ENCODE measurements at regions not wholly inside any gene's neighbourhood (a gene's known extent, or its start where the extent isn't known, plus 50 kb on each side); places are given as distances from the start of the nearest gene placed in this dataset.
A peak's percentile ranks its signal among the peaks of the same experiment; 100 is the strongest.
"Not testable (repeated sequence)": the region's sequence is repeated elsewhere in the genome, so short reads cannot be mapped to it uniquely, and the experiment has no call there.

DNA sequence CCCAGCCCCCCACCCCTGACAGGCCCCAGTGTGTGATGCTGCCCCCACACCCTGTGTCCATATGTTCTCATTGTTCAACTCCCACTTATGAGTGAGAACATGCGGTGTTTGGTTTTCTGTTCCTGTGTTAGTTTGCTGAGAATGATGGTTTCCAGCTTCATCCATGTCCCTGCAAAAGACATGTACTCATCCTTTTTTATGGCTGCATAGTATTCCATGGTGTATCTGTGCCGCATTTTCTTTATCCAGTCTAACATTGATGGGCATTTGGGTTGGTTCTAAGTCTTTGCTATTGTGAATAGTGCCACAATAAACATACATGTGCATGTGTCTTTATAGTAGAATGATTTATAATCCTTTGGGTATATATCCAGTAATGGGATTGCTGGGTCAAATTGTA is 122.1 kb upstream of the TAF11L2 start:
- H3K9ac ChIP-seq (ENCODE audit: insufficient read depth in 1 of 2, low read depth in 2 of 2, low read length in 2 of 2); H3K9me1 ChIP-seq (ENCODE audit: control insufficient read depth, insufficient read depth, low read length); H3K4me1 ChIP-seq (replicated peaks in 1 of 2; ENCODE audit: control insufficient read depth in 2 of 2, insufficient read depth in 2 of 2, low read length in 2 of 2); intact Hi-C loops (cut with micrococcal nuclease); ATAC-seq; FAIRE-seq; CTCF ChIA-PET (ENCODE audit: low intra/inter-chr PET ratio); BruUV-seq (replicated peaks); H2AFZ ChIP-seq (ENCODE audit: low read depth, low read length); H3K27ac ChIP-seq (ENCODE audit: extremely low read depth, low read depth, low read length); H4K20me1 ChIP-seq (replicated peaks; ENCODE audit: control insufficient read depth, insufficient read depth, low read length); H3K4me2 ChIP-seq (ENCODE audit: insufficient read depth, low read length); DNase-seq (ENCODE audit: extremely low read depth in 1 of 4, low spot score in 3 of 4); H3K27me3 ChIP-seq (ENCODE audit: control insufficient read depth in 2 of 2, insufficient read depth in 2 of 2, low read length in 2 of 2); H3K79me2 ChIP-seq (ENCODE audit: control insufficient read depth, insufficient read depth, low read length); POLR2A ChIA-PET; H3K36me3 ChIP-seq (ENCODE audit: control insufficient read depth, insufficient read depth, low read length); H3K9me3 ChIP-seq (replicated peaks; ENCODE audit: control insufficient read depth, insufficient read depth, low read depth, low read length); H3K4me3 ChIP-seq: not testable (repeated sequence)
- in situ Hi-C loops (cut with MboI): loop anchor here (25.0 kb wide), 1 partner anchor 1536 kb away; no protein-coding TSS in a partner anchor
- 2% methylated on average over 2 of the region's 2 CpGs for WGBS (ENCODE audit: insufficient coverage, low coverage, missing lambda C conversion rate)
- peak; percentile 79 for TF ChIP-seq ZNF146 (CRISPR knock-in tag; IDR thresholded peaks at IDR 0.05; ENCODE audit: unreplicated experiment)

DNA sequence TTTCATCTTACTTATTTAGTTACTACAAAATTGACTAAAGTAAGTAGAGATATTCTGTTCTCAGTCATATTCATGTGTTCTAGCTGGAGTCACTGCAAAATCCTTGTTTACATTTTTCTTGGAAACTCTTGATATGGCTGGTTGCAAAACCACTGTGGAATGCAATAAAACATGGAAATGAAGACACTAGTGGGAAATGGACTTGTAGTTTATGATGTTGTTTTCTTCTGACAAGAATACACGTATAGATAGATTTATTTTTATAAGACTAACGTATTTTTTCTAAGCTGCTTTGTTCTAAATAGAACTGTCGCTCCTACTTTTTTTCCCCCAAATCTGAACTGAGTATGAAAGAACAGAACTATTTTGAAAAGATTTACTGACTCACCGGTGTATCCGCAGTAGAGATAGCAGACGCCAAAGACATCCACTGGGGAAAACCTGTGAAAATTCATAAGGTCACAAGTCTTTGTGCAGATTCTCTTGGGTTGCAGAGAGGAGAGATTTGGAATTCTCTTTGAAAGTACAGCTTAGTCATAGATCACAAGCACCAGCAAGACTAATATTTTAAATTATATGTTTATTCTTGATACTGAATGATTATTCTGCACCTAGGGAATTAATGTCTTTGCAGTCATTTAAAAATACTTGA is 119.6 kb upstream of the TAF11L2 start:
- 2% methylated on average over 6 of the region's 6 CpGs for WGBS (ENCODE audit: insufficient coverage, low coverage, missing lambda C conversion rate)
- Histone ChIP-seq H3K27me3 (ENCODE audit: control insufficient read depth in 2 of 2, insufficient read depth in 2 of 2, low read length in 2 of 2) (no peaks in the 10 kb centered on the region; a peak in 1 of 5 replicates), H3K27ac (ENCODE audit: extremely low read depth, low read depth, low read length) (no peak overlapping the region), H3K9ac (ENCODE audit: insufficient read depth in 1 of 2, low read depth in 2 of 2, low read length in 2 of 2) (no peak overlapping the region), H4K20me1 (replicated peaks; ENCODE audit: control insufficient read depth, insufficient read depth, low read length) (no peaks in the 10 kb centered on the region), H3K9me3 (replicated peaks; ENCODE audit: control insufficient read depth, insufficient read depth, low read depth, low read length) (no peaks in the 10 kb centered on the region), H3K4me1 (replicated peaks in 1 of 2; ENCODE audit: control insufficient read depth in 2 of 2, insufficient read depth in 2 of 2, low read length in 2 of 2) (no peaks in the 10 kb centered on the region), H2AFZ (ENCODE audit: low read depth, low read length) (no peak overlapping the region), H3K4me2 (ENCODE audit: insufficient read depth, low read length) (no peak overlapping the region), H3K4me3 (no peak overlapping the region), H3K9me1 (ENCODE audit: control insufficient read depth, insufficient read depth, low read length) (no peaks in the 10 kb centered on the region), H3K79me2 (ENCODE audit: control insufficient read depth, insufficient read depth, low read length) (no peaks in the 10 kb centered on the region), H3K36me3 (ENCODE audit: control insufficient read depth, insufficient read depth, low read length) (no peaks in the 10 kb centered on the region)
- intact Hi-C loops (cut with micrococcal nuclease): no loop called here
- in situ Hi-C loops (cut with MboI): loop anchor here (25.0 kb wide), 1 partner anchor 1534 kb away; no protein-coding TSS in a partner anchor
- DNase-seq (ENCODE audit: extremely low read depth in 1 of 4, low spot score in 3 of 4) (no peak), FAIRE-seq (no peak), ATAC-seq (no peak)
- TF ChIP-seq, protein P1, sequence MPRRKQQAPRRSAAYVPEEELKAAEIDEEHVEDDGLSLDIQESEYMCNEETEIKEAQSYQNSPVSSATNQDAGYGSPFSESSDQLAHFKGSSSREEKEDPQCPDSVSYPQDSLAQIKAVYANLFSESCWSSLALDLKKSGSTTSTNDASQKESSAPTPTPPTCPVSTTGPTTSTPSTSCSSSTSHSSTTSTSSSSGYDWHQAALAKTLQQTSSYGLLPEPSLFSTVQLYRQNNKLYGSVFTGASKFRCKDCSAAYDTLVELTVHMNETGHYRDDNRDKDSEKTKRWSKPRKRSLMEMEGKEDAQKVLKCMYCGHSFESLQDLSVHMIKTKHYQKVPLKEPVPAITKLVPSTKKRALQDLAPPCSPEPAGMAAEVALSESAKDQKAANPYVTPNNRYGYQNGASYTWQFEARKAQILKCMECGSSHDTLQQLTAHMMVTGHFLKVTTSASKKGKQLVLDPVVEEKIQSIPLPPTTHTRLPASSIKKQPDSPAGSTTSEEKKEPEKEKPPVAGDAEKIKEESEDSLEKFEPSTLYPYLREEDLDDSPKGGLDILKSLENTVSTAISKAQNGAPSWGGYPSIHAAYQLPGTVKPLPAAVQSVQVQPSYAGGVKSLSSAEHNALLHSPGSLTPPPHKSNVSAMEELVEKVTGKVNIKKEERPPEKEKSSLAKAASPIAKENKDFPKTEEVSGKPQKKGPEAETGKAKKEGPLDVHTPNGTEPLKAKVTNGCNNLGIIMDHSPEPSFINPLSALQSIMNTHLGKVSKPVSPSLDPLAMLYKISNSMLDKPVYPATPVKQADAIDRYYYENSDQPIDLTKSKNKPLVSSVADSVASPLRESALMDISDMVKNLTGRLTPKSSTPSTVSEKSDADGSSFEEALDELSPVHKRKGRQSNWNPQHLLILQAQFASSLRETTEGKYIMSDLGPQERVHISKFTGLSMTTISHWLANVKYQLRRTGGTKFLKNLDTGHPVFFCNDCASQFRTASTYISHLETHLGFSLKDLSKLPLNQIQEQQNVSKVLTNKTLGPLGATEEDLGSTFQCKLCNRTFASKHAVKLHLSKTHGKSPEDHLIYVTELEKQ (CRISPR knock-in tag; IDR thresholded peaks at IDR 0.05): no peak
- TF ChIP-seq SOX6 (IDR thresholded peaks at IDR 0.05) (no peak), JUNB (CRISPR knock-in tag; conservative IDR thresholded peaks at IDR 0.05) (no peak), FUS (optimal IDR thresholded peaks at IDR 0.05; ENCODE audit: low read depth, low read length) (no peak), PHTF2 (CRISPR knock-in tag; IDR thresholded peaks at IDR 0.05) (no peak), ZNF41 (CRISPR knock-in tag; conservative IDR thresholded peaks at IDR 0.05) (no peak)
- no TSS peak for BruUV-seq (replicated peaks)
- ChIA-PET POLR2A (no interaction called here), CTCF (ENCODE audit: low intra/inter-chr PET ratio) (no interaction called here)

All from K562 (cell line).